K562 (cell line): ENCODE measurements at regions not wholly inside any gene's neighbourhood (a gene's known extent, or its start where the extent isn't known, plus 50 kb on each side); places are given as distances from the start of the nearest gene placed in this dataset.

Experiments
- ATAC-seq: fragments of 200-7000 bp; cut with Tn5 transposase; 3 replicates; pipeline ENCODE4 v1.9.1; 2020; ENCODE audit warnings: moderate library complexity
- BruUV-seq: library from RNA; stranded (reverse); fragments of 400-500 nt; replicated peaks from 2 replicates; lab custom pipeline; 2021; lab: Mats Ljungman, UMichigan
- CTCF ChIA-PET: fragments of 300-600 bp; formaldehyde crosslinking; extraction: SDS; loops from one replicate; lab custom pipeline; 2021; ENCODE audit warnings: low intra/inter-chr PET ratio; lab: Yijun Ruan, JAX
- POLR2A ChIA-PET: fragments of 300-600, 350-650 bp; sonication (Branson Sonifier 250); formaldehyde crosslinking; extraction: SDS; loops from one replicate; lab custom pipeline; 2021; ENCODE audit warnings: antibody characterized with exemption, inconsistent platforms; lab: Yijun Ruan, JAX
- DNase-seq, 4 experiments: peaks; one replicate each; pipeline versions ENCODE4 v3.0.0 to v3.0.0-alpha.2; 2011 to 2018; ENCODE audit warnings: low spot score in 3 of 4, mixed read lengths in 3 of 4; ENCODE audit errors: extremely low read depth in 1 of 4
- FAIRE-seq: peaks from 2 replicates; lab custom pipeline; 2011; peaks lifted over from hg19 to GRCh38; lab: Jason Lieb, UNC
- H2AFZ ChIP-seq: 2 replicates; pipeline ENCODE4 v1.6.0; 2011; ENCODE audit warnings: low read depth, low read length, control low read depth, inconsistent platforms
- H3K27ac ChIP-seq: fragments of 200-600 bp; 3 replicates; pipeline ENCODE4 v1.8.0; 2011; ENCODE audit warnings: low read depth, mild to moderate bottlenecking, control low read depth, inconsistent platforms, low read length, moderate library complexity, mixed read lengths; ENCODE audit errors: extremely low read depth
- H3K27me3 ChIP-seq, 2 experiments: fragments of 300-600 bp in 1 of 2; 2 replicates in 1 of 2; 3 replicates in 1 of 2; pipeline versions ENCODE4 v1.6.0 to v1.8.0; 2011; ENCODE audit warnings: inconsistent platforms in 2 of 2, low read length in 2 of 2, mild to moderate bottlenecking in 1 of 2, mixed read lengths in 1 of 2, moderate library complexity in 1 of 2; ENCODE audit not compliant: control insufficient read depth in 2 of 2, insufficient read depth in 2 of 2
- H3K36me3 ChIP-seq: fragments of 300-600 bp; 3 replicates; pipeline ENCODE4 v1.8.0; 2011; ENCODE audit warnings: mild to moderate bottlenecking, low read length, inconsistent platforms; ENCODE audit not compliant: control insufficient read depth, insufficient read depth
- H3K4me1 ChIP-seq, 2 experiments: fragments of 200-600 bp in 1 of 2; replicated peaks in 1 of 2; 2 replicates in 1 of 2; 3 replicates in 1 of 2; pipeline versions ENCODE4 v1.5.1 to v1.8.0; 2011; ENCODE audit warnings: inconsistent platforms in 2 of 2, low read length in 2 of 2, mild to moderate bottlenecking in 1 of 2, mixed read lengths in 1 of 2, moderate library complexity in 1 of 2; ENCODE audit not compliant: control insufficient read depth in 2 of 2, insufficient read depth in 2 of 2
- H3K4me2 ChIP-seq: 2 replicates; pipeline ENCODE4 v1.6.1; 2011; ENCODE audit warnings: low read length, control low read depth, inconsistent platforms, mixed read lengths; ENCODE audit not compliant: insufficient read depth
- H3K4me3 ChIP-seq: fragments of 200-600 bp; sonication (generic), shearing (Covaris generic); 2 replicates; pipeline ENCODE4 v1.5.1; 2016; ENCODE audit warnings: control low read depth, inconsistent platforms
- H3K79me2 ChIP-seq: fragments of 200-600 bp; 3 replicates; pipeline ENCODE4 v1.8.0; 2011; ENCODE audit warnings: low read length, inconsistent platforms; ENCODE audit not compliant: control insufficient read depth, insufficient read depth
- H3K9ac ChIP-seq, 2 experiments: 2 replicates each; pipeline versions ENCODE4 v1.6.0 to v1.6.1; 2011; ENCODE audit warnings: low read depth in 2 of 2, low read length in 2 of 2, control low read depth in 1 of 2, inconsistent platforms in 1 of 2, mild to moderate bottlenecking in 1 of 2, mixed read lengths in 1 of 2; ENCODE audit not compliant: insufficient read depth in 1 of 2
- H3K9me1 ChIP-seq: one replicate; pipeline ENCODE4 v1.6.0; 2011; ENCODE audit warnings: inconsistent platforms, mild to moderate bottlenecking, low read length, moderate library complexity; ENCODE audit not compliant: control insufficient read depth, insufficient read depth
- H3K9me3 ChIP-seq: replicated peaks from 2 replicates; pipeline ENCODE4 v1.5.1; 2011; ENCODE audit warnings: low read depth, low read length, inconsistent platforms; ENCODE audit not compliant: control insufficient read depth, insufficient read depth
- H4K20me1 ChIP-seq: replicated peaks from 2 replicates; pipeline ENCODE4 v1.6.1; 2011; ENCODE audit warnings: low read length, inconsistent platforms, mixed read lengths; ENCODE audit not compliant: control insufficient read depth, insufficient read depth
- BDP1 ChIP-seq: IDR thresholded peaks from 3 replicates; pipeline ENCODE4 v1.6.1; 2011; ENCODE audit not compliant: insufficient read length, insufficient read depth
- CBX1 ChIP-seq: sonication (generic); IDR thresholded peaks from 2 replicates; pipeline ENCODE4 v1.6.1; 2016; ENCODE audit warnings: antibody characterized with exemption, low read depth, mild to moderate bottlenecking
- CREM ChIP-seq: IDR thresholded peaks from 2 replicates; pipeline ENCODE4 v1.6.1; 2014; ENCODE audit warnings: antibody characterized with exemption, low read depth
- ETS2 ChIP-seq: IDR thresholded peaks from 2 replicates; pipeline ENCODE4 v1.6.1; 2016; ENCODE audit warnings: borderline replicate concordance, missing genetic modification characterization, mild to moderate bottlenecking, moderate library complexity, missing compliant biosample characterization; ENCODE audit not compliant: poor library complexity, severe bottlenecking
- GMEB1 ChIP-seq: fragments of 250-450 bp; sonication (Bioruptor Pico); IDR thresholded peaks from 2 replicates; pipeline ENCODE4 v1.4.0; 2020; ENCODE audit warnings: mild to moderate bottlenecking
- MTA3 ChIP-seq: fragments of 450-650 bp; formaldehyde crosslinking; IDR thresholded peaks from 2 replicates; pipeline ENCODE4 v1.6.1; 2017; ENCODE audit warnings: mild to moderate bottlenecking, borderline replicate concordance
- PHB ChIP-seq: fragments of 250-450 bp; sonication (Bioruptor Pico); IDR thresholded peaks from 2 replicates; pipeline ENCODE4 v1.5.0; 2021
- POLR2A ChIP-seq: fragments of 450-650 bp; conservative IDR thresholded peaks from 2 replicates; pipeline ENCODE4 v1.6.1; 2016
- RFX5 ChIP-seq: IDR thresholded peaks from 2 replicates; pipeline ENCODE4 v1.6.1; 2011; ENCODE audit warnings: low read depth, mild to moderate bottlenecking, improper control_type of control experiment, low read length
- SAP30 ChIP-seq: fragments of 200-600 bp; sonication (generic); IDR thresholded peaks from 2 replicates; pipeline ENCODE4 v1.6.1; 2012; ENCODE audit warnings: borderline replicate concordance, low read depth, mild to moderate bottlenecking, moderate library complexity, low read length, control low read depth, inconsistent platforms; ENCODE audit not compliant: insufficient read depth, poor library complexity, severe bottlenecking
- SMAD2 ChIP-seq: fragments of 150-350 bp; IDR thresholded peaks from 2 replicates; pipeline ENCODE4 v1.6.1; 2014; ENCODE audit warnings: low read depth, mild to moderate bottlenecking, low read length
- SREBF1 ChIP-seq: fragments of 150-350 bp; IDR thresholded peaks from 2 replicates; pipeline ENCODE4 v1.6.1; 2014; ENCODE audit warnings: antibody characterized with exemption, low read depth, low read length, borderline replicate concordance
- SREBF2 ChIP-seq: sonication (generic); formaldehyde crosslinking; IDR thresholded peaks from 2 replicates; pipeline ENCODE4 v1.4.0; 2020; ENCODE audit warnings: mild to moderate bottlenecking, missing genetic modification reagents
- TFAM ChIP-seq: fragments of 250-450 bp; sonication (Bioruptor Pico); conservative IDR thresholded peaks from 2 replicates; pipeline ENCODE4 v1.5.0; 2021; ENCODE audit warnings: mild to moderate bottlenecking, moderate library complexity
- ZFP1 ChIP-seq: fragments of 450-650 bp; formaldehyde crosslinking; IDR thresholded peaks from 2 replicates; pipeline ENCODE4 v1.4.0; 2020; ENCODE audit warnings: mild to moderate bottlenecking, mixed read lengths
- ZNF212 ChIP-seq: fragments of 450-650 bp; formaldehyde crosslinking; IDR thresholded peaks from 2 replicates; pipeline ENCODE4 v1.4.0; 2020; ENCODE audit warnings: mild to moderate bottlenecking
- ZNF699 ChIP-seq: fragments of 250-450 bp; sonication (Bioruptor Pico); IDR thresholded peaks from 2 replicates; pipeline ENCODE4 v1.8.0; 2021; ENCODE audit warnings: mild to moderate bottlenecking, moderate library complexity; ENCODE audit not compliant: insufficient replicate concordance
- WGBS: fragments of 100-300 bp; shearing (Covaris generic); methylation state at CpG from one replicate; pipeline ENCODE4 v1.1.6; 2016; ENCODE audit warnings: low coverage, mixed read lengths; ENCODE audit not compliant: insufficient coverage; ENCODE audit errors: missing lambda C conversion rate; 5-methylcytosine and 5-hydroxymethylcytosine counted together
- in situ Hi-C: fragments of 300-500 bp; cut with MboI; formaldehyde crosslinking; loops from 4 replicates; pipeline ENCODE4 v1.15.0; 2018; ENCODE audit warnings: inconsistent platforms, mixed read lengths
- intact Hi-C: fragments of 100-400 bp; cut with micrococcal nuclease; formaldehyde crosslinking; loops from 2 replicates; pipeline ENCODE4 v1.14.2; 2022
- TF ChIP-seq, protein P1 (sequence below): fragments of 450-650 bp; IDR thresholded peaks from 2 replicates; pipeline ENCODE4 v1.6.1; 2018; ENCODE audit not compliant: partially characterized antibody
- TF ChIP-seq, protein P2 (sequence below): sonication (generic); formaldehyde crosslinking; IDR thresholded peaks from 2 replicates; pipeline ENCODE4 v1.8.0; 2022; ENCODE audit warnings: missing genetic modification reagents, mild to moderate bottlenecking, moderate library complexity, borderline replicate concordance

- WGBS = 0% methylated on average over 6 of the region's 6 CpGs
- Histone ChIP-seq H2AFZ (no peak overlapping the region), H3K4me3 (no peak overlapping the region), H3K36me3 (no peaks in the 10 kb centered on the region), H3K79me2 (no peaks in the 10 kb centered on the region), H4K20me1 (no peaks in the 10 kb centered on the region), H3K27ac (no peak overlapping the region), H3K4me1 (no peaks in the 10 kb centered on the region), H3K9me1 (no peaks in the 10 kb centered on the region), H3K27me3 (no peaks in the 10 kb centered on the region), H3K4me2 (no peak overlapping the region), H3K9ac (no peak overlapping the region), H3K9me3 (no peaks in the 10 kb centered on the region)
- FAIRE-seq = no peak
- ChIA-PET POLR2A (interaction anchor here (0.5 kb wide), 1 partner anchor 1888 kb away, joined by 3 read pairs; no protein-coding TSS in a partner anchor), CTCF (no interaction called here)
- no peak for DNase-seq
- no peak for ATAC-seq
- in situ Hi-C loops = no loop called here
- intact Hi-C loops = no loop called here
- no TSS peak for BruUV-seq
- no peak for TF ChIP-seq SREBF1
- no peak for TF ChIP-seq CBX1
- no peak for TF ChIP-seq SMAD2
- no peak for TF ChIP-seq ETS2 (tag)
- TF ChIP-seq, protein P1, sequence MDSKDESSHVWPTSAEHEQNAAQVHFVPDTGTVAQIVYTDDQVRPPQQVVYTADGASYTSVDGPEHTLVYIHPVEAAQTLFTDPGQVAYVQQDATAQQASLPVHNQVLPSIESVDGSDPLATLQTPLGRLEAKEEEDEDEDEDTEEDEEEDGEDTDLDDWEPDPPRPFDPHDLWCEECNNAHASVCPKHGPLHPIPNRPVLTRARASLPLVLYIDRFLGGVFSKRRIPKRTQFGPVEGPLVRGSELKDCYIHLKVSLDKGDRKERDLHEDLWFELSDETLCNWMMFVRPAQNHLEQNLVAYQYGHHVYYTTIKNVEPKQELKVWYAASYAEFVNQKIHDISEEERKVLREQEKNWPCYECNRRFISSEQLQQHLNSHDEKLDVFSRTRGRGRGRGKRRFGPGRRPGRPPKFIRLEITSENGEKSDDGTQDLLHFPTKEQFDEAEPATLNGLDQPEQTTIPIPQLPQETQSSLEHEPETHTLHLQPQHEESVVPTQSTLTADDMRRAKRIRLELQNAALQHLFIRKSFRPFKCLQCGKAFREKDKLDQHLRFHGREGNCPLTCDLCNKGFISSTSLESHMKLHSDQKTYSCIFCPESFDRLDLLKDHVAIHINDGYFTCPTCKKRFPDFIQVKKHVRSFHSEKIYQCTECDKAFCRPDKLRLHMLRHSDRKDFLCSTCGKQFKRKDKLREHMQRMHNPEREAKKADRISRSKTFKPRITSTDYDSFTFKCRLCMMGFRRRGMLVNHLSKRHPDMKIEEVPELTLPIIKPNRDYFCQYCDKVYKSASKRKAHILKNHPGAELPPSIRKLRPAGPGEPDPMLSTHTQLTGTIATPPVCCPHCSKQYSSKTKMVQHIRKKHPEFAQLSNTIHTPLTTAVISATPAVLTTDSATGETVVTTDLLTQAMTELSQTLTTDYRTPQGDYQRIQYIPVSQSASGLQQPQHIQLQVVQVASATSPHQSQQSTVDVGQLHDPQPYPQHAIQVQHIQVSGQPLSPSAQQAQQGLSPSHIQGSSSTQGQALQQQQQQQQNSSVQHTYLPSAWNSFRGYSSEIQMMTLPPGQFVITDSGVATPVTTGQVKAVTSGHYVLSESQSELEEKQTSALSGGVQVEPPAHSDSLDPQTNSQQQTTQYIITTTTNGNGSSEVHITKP = no peak
- TF ChIP-seq ZNF699 (CRISPR knock-in tag) = no peak
- TF ChIP-seq RFX5 = no peak
- no peak for TF ChIP-seq ZNF212
- TF ChIP-seq, protein P2, sequence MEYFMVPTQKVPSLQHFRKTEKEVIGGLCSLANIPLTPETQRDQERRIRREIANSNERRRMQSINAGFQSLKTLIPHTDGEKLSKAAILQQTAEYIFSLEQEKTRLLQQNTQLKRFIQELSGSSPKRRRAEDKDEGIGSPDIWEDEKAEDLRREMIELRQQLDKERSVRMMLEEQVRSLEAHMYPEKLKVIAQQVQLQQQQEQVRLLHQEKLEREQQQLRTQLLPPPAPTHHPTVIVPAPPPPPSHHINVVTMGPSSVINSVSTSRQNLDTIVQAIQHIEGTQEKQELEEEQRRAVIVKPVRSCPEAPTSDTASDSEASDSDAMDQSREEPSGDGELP (CRISPR knock-in tag) = no peak
- TF ChIP-seq PHB (CRISPR knock-in tag) = no peak
- no peak for TF ChIP-seq SREBF2 (CRISPR knock-in tag)
- no peak for TF ChIP-seq ZFP1
- no peak for TF ChIP-seq MTA3
- no peak for TF ChIP-seq GMEB1
- TF ChIP-seq SAP30 = no peak
- TF ChIP-seq POLR2A = no peak
- TF ChIP-seq TFAM (CRISPR knock-in tag) = no peak
- TF ChIP-seq BDP1 = no peak
- no peak for TF ChIP-seq CREM
These were observed 667.9 kb downstream of the BCL11A start for GRCh38 chr2:59885541-59885940.
